Ishikawa (cell line): ENCODE measurements at regions not wholly inside any gene's neighbourhood (a gene's known extent, or its start where the extent isn't known, plus 50 kb on each side); places are given as distances from the start of the nearest gene placed in this dataset.

Experiments used
- CEBPB ChIP-seq: IDR thresholded peaks from 2 replicates; pipeline ENCODE4 v1.6.1; 2012
- CREB1 ChIP-seq: IDR thresholded peaks from 2 replicates; pipeline ENCODE4 v1.6.1; 2012; ENCODE audit warnings: low read depth
- EGR1 ChIP-seq: IDR thresholded peaks from 2 replicates; pipeline ENCODE4 v1.6.1; 2012
- EP300 ChIP-seq: IDR thresholded peaks from 2 replicates; pipeline ENCODE4 v1.6.1; 2012; ENCODE audit warnings: borderline replicate concordance
- FOXM1 ChIP-seq: IDR thresholded peaks from 2 replicates; pipeline ENCODE4 v1.6.1; 2012; ENCODE audit warnings: low read depth, borderline replicate concordance
- NFIC ChIP-seq: IDR thresholded peaks from 2 replicates; pipeline ENCODE4 v1.6.1; 2012
- RAD21 ChIP-seq: IDR thresholded peaks from 2 replicates; pipeline ENCODE4 v1.6.1; 2012; ENCODE audit warnings: low read depth
- TAF1 ChIP-seq: IDR thresholded peaks from 2 replicates; pipeline ENCODE4 v1.6.1; 2012; ENCODE audit warnings: low read depth, mild to moderate bottlenecking
- TCF12 ChIP-seq: IDR thresholded peaks from 2 replicates; pipeline ENCODE4 v1.6.1; 2012; ENCODE audit warnings: low read depth
- TEAD4 ChIP-seq: IDR thresholded peaks from 2 replicates; pipeline ENCODE4 v1.6.1; 2012
- YY1 ChIP-seq: IDR thresholded peaks from 2 replicates; pipeline ENCODE4 v1.6.1; 2012; ENCODE audit warnings: low read depth
- ZBTB7A ChIP-seq: IDR thresholded peaks from 2 replicates; pipeline ENCODE4 v1.6.1; 2012; ENCODE audit warnings: low read depth
- TF ChIP-seq, protein P1 (sequence below): IDR thresholded peaks from 2 replicates; pipeline ENCODE4 v1.6.1; 2012
- TF ChIP-seq, protein P2 (sequence below): IDR thresholded peaks from 2 replicates; pipeline ENCODE4 v1.6.1; 2012; ENCODE audit warnings: low read depth, mild to moderate bottlenecking
- TF ChIP-seq, protein P3 (sequence below): IDR thresholded peaks from 2 replicates; pipeline ENCODE4 v1.6.1; 2012

DNA sequence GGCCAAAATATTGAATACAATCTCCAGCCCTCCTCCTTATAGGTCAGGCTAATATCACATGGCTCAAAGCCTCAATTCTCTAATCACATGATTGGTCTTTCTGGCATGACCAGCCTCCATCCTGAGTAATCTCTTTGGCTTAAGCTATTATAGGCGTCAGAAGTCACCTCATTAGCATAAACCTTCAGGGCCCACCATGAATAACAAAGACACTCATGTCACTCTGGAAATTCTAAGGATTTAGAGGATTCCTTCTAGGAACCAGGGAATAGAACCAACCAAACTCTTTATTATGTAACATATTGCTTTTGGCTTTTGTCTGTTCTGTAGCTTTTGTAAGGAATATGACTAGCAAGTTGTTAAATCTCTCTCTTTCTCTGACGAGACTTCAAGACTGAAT, 109.2 kb upstream of the IGFBP7 start:
- TF ChIP-seq, protein P1, sequence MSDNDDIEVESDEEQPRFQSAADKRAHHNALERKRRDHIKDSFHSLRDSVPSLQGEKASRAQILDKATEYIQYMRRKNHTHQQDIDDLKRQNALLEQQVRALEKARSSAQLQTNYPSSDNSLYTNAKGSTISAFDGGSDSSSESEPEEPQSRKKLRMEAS = no peak
- TF ChIP-seq TEAD4 (no peak), CREB1 (no peak), FOXM1 (no peak), TCF12 (no peak), EGR1 (no peak), RAD21 (no peak)

DNA sequence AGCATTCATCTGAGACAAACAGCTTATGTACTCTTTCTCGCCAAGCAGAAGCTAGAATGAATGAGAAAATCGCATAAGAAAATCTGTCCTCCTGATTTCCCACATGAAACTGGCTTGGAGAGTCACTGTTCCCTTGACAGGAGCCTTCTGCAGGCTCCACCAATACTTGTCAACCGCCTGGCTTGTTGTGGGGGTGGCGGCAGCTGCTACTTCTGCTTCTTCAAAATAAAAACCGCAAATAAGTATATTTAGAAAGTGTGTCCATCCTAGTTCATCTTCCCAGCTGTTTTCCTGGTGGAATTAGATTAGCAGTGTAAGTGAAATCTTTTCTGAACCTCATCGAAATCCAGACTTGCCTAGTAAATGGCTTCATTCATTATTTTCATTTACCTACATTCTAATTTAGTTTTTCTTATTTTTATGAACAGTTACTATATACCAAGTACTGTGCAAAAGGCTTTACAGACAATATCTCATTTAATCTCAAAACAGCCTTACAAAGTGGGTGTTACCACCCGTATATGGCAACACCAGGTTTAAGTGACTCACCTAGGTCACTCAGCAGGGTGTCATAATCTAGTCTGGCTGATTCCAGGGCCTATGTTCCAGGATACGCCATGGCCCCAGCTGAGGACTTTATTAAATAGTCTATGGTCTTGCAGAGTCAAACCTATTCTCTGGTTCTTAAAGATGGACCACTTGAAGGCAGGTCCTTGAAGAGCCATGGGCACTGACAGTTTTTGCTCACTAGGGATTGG, 104.6 kb upstream of the IGFBP7 start:
- no peak for TF ChIP-seq ZBTB7A
- TF ChIP-seq TAF1 = no peak
- TF ChIP-seq YY1 = no peak

DNA sequence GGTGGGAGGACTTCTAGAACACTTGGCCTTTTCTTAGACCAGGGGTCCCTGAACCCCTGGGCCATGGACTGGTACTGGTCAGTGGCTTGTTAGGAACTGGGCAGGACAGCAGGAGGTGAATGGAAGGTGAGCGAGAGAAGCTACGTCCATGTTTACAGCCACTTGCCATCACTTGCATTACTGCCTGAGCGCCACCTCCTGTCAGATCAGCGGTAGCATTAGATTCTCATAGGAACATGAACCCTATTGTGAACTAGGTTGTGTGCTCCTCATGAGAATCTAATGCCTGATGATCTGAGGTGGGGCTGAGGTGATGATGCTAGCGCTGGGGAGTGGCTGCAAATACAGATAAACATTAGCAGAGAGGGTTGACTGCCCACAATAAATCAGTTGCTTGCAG, 100.9 kb upstream of the IGFBP7 start:
- no peak for TF ChIP-seq FOXM1
- TF ChIP-seq TEAD4 = no peak
- TF ChIP-seq, protein P2, sequence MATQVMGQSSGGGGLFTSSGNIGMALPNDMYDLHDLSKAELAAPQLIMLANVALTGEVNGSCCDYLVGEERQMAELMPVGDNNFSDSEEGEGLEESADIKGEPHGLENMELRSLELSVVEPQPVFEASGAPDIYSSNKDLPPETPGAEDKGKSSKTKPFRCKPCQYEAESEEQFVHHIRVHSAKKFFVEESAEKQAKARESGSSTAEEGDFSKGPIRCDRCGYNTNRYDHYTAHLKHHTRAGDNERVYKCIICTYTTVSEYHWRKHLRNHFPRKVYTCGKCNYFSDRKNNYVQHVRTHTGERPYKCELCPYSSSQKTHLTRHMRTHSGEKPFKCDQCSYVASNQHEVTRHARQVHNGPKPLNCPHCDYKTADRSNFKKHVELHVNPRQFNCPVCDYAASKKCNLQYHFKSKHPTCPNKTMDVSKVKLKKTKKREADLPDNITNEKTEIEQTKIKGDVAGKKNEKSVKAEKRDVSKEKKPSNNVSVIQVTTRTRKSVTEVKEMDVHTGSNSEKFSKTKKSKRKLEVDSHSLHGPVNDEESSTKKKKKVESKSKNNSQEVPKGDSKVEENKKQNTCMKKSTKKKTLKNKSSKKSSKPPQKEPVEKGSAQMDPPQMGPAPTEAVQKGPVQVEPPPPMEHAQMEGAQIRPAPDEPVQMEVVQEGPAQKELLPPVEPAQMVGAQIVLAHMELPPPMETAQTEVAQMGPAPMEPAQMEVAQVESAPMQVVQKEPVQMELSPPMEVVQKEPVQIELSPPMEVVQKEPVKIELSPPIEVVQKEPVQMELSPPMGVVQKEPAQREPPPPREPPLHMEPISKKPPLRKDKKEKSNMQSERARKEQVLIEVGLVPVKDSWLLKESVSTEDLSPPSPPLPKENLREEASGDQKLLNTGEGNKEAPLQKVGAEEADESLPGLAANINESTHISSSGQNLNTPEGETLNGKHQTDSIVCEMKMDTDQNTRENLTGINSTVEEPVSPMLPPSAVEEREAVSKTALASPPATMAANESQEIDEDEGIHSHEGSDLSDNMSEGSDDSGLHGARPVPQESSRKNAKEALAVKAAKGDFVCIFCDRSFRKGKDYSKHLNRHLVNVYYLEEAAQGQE = no peak
- TF ChIP-seq, protein P3, sequence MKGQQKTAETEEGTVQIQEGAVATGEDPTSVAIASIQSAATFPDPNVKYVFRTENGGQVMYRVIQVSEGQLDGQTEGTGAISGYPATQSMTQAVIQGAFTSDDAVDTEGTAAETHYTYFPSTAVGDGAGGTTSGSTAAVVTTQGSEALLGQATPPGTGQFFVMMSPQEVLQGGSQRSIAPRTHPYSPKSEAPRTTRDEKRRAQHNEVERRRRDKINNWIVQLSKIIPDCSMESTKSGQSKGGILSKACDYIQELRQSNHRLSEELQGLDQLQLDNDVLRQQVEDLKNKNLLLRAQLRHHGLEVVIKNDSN = no peak

DNA sequence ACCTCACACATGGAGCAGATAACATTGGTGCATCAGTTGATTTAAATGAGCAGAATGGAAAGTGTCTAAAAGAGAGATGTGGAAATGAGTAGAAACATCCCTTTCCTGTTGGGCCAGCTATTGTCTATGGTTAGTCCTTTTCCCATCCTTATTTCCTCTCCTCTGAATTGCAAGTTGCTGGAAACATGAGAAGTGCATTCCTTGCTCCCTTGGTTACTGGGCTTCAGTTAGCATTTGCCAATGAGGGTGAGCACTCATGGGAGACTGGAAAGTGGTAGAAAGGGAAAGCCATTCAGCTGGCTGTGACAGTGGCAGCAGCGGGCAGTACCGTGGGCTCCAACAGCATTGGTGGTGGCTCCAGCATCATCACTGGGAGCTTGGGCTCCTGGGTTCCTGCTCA, 96.0 kb upstream of the IGFBP7 start:
- no peak for TF ChIP-seq RAD21
- no peak for TF ChIP-seq YY1
- no peak for TF ChIP-seq CREB1
- no peak for TF ChIP-seq TCF12
- TF ChIP-seq EP300 = no peak
- TF ChIP-seq TEAD4 = no peak
- no peak for TF ChIP-seq TAF1
- TF ChIP-seq, protein P3 = no peak
- no peak for TF ChIP-seq FOXM1

DNA sequence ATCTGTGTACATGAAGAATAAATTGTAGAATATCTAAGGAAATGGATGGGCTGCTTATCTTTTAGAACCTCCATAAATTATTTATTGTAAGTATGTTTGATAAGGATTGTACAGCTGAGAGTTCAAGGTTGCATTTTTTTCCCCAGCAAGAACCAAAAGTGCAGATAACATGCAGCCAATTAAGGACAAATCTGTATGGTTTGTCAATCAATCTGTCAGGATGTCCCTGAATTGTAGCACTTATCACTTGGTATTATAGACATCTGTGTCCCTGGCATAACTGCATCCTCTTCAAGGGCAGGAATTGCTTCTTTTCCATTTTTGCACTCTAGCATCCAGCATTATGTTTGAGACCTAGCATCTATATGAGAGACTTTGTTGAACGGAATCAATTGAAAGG, 95.4 kb upstream of the IGFBP7 start:
- TF ChIP-seq EP300 = no peak
- TF ChIP-seq YY1 = no peak
- TF ChIP-seq CREB1 = no peak
- no peak for TF ChIP-seq EGR1
- no peak for TF ChIP-seq TCF12
- TF ChIP-seq, protein P3 = no peak
- no peak for TF ChIP-seq NFIC
- no peak for TF ChIP-seq FOXM1
- TF ChIP-seq CEBPB = no peak
- TF ChIP-seq, protein P2 = no peak
- TF ChIP-seq, protein P1 = no peak
- no peak for TF ChIP-seq TEAD4
- no peak for TF ChIP-seq ZBTB7A
- no peak for TF ChIP-seq TAF1
- no peak for TF ChIP-seq RAD21

DNA sequence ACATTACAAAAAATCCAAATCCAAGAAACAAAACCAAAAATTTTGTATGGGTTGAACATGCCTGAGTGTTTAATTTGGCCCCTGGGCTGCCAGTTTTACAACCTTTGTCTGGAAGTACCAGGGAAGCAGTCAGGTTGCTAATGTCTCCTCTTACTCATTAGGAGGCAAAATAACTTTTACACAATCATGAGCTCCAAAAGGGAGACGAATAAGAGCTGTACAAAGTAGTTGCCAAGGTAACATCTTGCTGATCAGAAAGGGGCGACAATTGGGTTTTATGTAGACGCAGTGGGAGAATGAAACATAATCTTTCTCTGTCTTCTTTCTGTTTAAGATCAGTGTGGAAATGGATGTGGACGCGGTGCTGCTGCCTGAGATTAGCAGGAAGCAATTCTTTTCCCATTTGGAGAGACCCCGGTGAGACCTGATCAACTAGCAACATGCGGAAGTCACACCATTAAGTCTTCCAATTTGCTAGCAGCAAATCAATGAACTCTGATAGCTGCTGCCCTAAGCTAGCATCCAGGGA, 90.7 kb upstream of the IGFBP7 start:
- TF ChIP-seq, protein P3 = no peak
- TF ChIP-seq YY1 = no peak
- TF ChIP-seq TEAD4 = no peak
- no peak for TF ChIP-seq RAD21
- no peak for TF ChIP-seq EGR1
- TF ChIP-seq, protein P1 = no peak
- no peak for TF ChIP-seq CREB1
- TF ChIP-seq TCF12 = no peak
- no peak for TF ChIP-seq CEBPB
